Mesendoderm (in vitro differentiated cells): ENCODE measurements at regions not wholly inside any gene's neighbourhood (a gene's known extent, or its start where the extent isn't known, plus 50 kb on each side); places are given as distances from the start of the nearest gene placed in this dataset.

Experiments used
- DNase-seq: peaks from one replicate; pipeline ENCODE4 v3.0.0; 2013
- H2AK5ac ChIP-seq: 2 replicates; pipeline ENCODE4 v1.6.1; 2013; ENCODE audit warnings: low read length, inconsistent platforms
- H2BK120ac ChIP-seq: 2 replicates; pipeline ENCODE4 v1.6.1; 2013; ENCODE audit warnings: low read depth, mild to moderate bottlenecking, low read length, moderate library complexity, mixed read lengths
- H2BK15ac ChIP-seq: replicated peaks from 2 replicates; pipeline ENCODE4 v1.6.1; 2013; ENCODE audit warnings: low read depth, mild to moderate bottlenecking, moderate library complexity
- H2BK5ac ChIP-seq: 2 replicates; pipeline ENCODE4 v1.6.1; 2013; ENCODE audit warnings: low read length, inconsistent platforms
- H3K18ac ChIP-seq: 2 replicates; pipeline ENCODE4 v1.6.1; 2013; ENCODE audit warnings: mild to moderate bottlenecking, low read length, mixed read lengths
- H3K23ac ChIP-seq: one replicate; pipeline ENCODE4 v1.6.1; 2013; ENCODE audit warnings: low read length
- H3K27ac ChIP-seq: 2 replicates; pipeline ENCODE4 v1.5.1; 2013; ENCODE audit warnings: low read depth, mild to moderate bottlenecking, inconsistent platforms, low read length, moderate library complexity
- H3K27me3 ChIP-seq: 2 replicates; pipeline ENCODE4 v1.6.1; 2013; ENCODE audit warnings: low read length, control low read depth, mild to moderate bottlenecking, inconsistent platforms; ENCODE audit not compliant: insufficient read depth, poor library complexity
- H3K36me3 ChIP-seq: 2 replicates; pipeline ENCODE4 v1.6.1; 2013; ENCODE audit warnings: low read length, inconsistent platforms; ENCODE audit not compliant: control insufficient read depth, insufficient read depth
- H3K4ac ChIP-seq: one replicate; pipeline ENCODE4 v1.6.1; 2013; ENCODE audit warnings: low read depth, mild to moderate bottlenecking, low read length, moderate library complexity
- H3K4me1 ChIP-seq: 2 replicates; pipeline ENCODE4 v1.6.1; 2013; ENCODE audit warnings: low read depth, low read length, inconsistent platforms; ENCODE audit not compliant: control insufficient read depth
- H3K4me2 ChIP-seq: 2 replicates; pipeline ENCODE4 v1.6.1; 2013; ENCODE audit warnings: low read length
- H3K4me3 ChIP-seq: 2 replicates; pipeline ENCODE4 v1.5.1; 2013; ENCODE audit warnings: mild to moderate bottlenecking, low read length
- H3K56ac ChIP-seq: one replicate; pipeline ENCODE4 v1.6.1; 2013; ENCODE audit warnings: low read length
- H3K79me1 ChIP-seq: 2 replicates; pipeline ENCODE4 v1.6.1; 2013; ENCODE audit warnings: low read length, inconsistent platforms
- H3K79me2 ChIP-seq: 2 replicates; pipeline ENCODE4 v1.6.1; 2013; ENCODE audit warnings: mild to moderate bottlenecking, low read length; ENCODE audit not compliant: control insufficient read depth, insufficient read depth
- H3K9ac ChIP-seq: 2 replicates; pipeline ENCODE4 v1.6.1; 2013; ENCODE audit warnings: low read length, inconsistent platforms
- H4K5ac ChIP-seq: one replicate; pipeline ENCODE4 v1.6.1; 2013; ENCODE audit warnings: low read length
- H4K8ac ChIP-seq: one replicate; pipeline ENCODE4 v1.6.1; 2013; ENCODE audit warnings: low read depth, mild to moderate bottlenecking, control low read depth, low read length, moderate library complexity
- WGBS: extraction: QIAGEN DNeasy Blood & Tissue Kit; methylation state at CpG from one replicate; pipeline ENCODE4 v1.1.7; 2013; ENCODE audit warnings: low lambda C conversion rate, missing lambda C conversion rate; ENCODE audit not compliant: insufficient coverage; ENCODE audit errors: extremely low coverage; 5-methylcytosine and 5-hydroxymethylcytosine counted together

- H4K5ac ChIP-seq = no peak overlapping the region
- no CpG with 5 or more reads among the region's 1 CpG for WGBS
These were observed 92.6 kb downstream of the OAT start for GRCh38 chr10:124325998-124326636.

GRCh38 chr10:124325633-124325914 is 93.1 kb downstream of the OAT start:
- WGBS = no CpG with 5 or more reads among the region's 3 CpGs
- H3K4me1 ChIP-seq = no peaks in the 10 kb centered on the region
- no peak overlapping the region for H4K8ac ChIP-seq
- no peak overlapping the region for H3K9ac ChIP-seq
- no peak overlapping the region for H3K4me2 ChIP-seq
- H3K79me2 ChIP-seq = no peaks in the 10 kb centered on the region
- no peak overlapping the region for H2AK5ac ChIP-seq
- DNase-seq = no peak
- no peak overlapping the region for H3K18ac ChIP-seq
- no peak overlapping the region for H4K5ac ChIP-seq
- H3K27ac ChIP-seq = no peak overlapping the region
- H2BK120ac ChIP-seq = no peak overlapping the region
- H3K27me3 ChIP-seq = no peaks in the 10 kb centered on the region
- no peak overlapping the region for H3K4me3 ChIP-seq
- H2BK5ac ChIP-seq = no peak overlapping the region
- H3K56ac ChIP-seq = no peak overlapping the region
- no peaks in the 10 kb centered on the region for H3K36me3 ChIP-seq
- no peak overlapping the region for H3K23ac ChIP-seq
- H3K4ac ChIP-seq = no peak overlapping the region
- H3K79me1 ChIP-seq = no peaks in the 10 kb centered on the region
- H2BK15ac ChIP-seq = no peak overlapping the region

More at GRCh38 chr10:124325998-124326636, 92.6 kb downstream of the OAT start:
- no peak overlapping the region for H3K9ac ChIP-seq
- H3K4ac ChIP-seq = no peak overlapping the region
- H3K56ac ChIP-seq = no peak overlapping the region
- no peaks in the 10 kb centered on the region for H3K4me1 ChIP-seq
- H3K79me2 ChIP-seq = no peaks in the 10 kb centered on the region
- no peak overlapping the region for H2BK5ac ChIP-seq
- H3K27me3 ChIP-seq = no peaks in the 10 kb centered on the region
- DNase-seq = no peak
- no peak overlapping the region for H4K8ac ChIP-seq
- H3K27ac ChIP-seq = no peak overlapping the region
- no peak overlapping the region for H2BK120ac ChIP-seq
- H3K4me2 ChIP-seq = no peak overlapping the region
- H3K23ac ChIP-seq = no peak overlapping the region
- H3K36me3 ChIP-seq = no peaks in the 10 kb centered on the region
- no peak overlapping the region for H2AK5ac ChIP-seq
- H2BK15ac ChIP-seq = no peak overlapping the region
- no peaks in the 10 kb centered on the region for H3K79me1 ChIP-seq
- no peak overlapping the region for H3K18ac ChIP-seq
- no peak overlapping the region for H3K4me3 ChIP-seq

- H2AK5ac ChIP-seq = no peak overlapping the region
- no peak overlapping the region for H3K4me3 ChIP-seq
- no CpG with 5 or more reads among the region's 19 CpGs for WGBS
- H3K36me3 ChIP-seq = no peaks in the 10 kb centered on the region
- no peaks in the 10 kb centered on the region for H3K79me1 ChIP-seq
- DNase-seq = no peak
- H3K4me2 ChIP-seq = no peak overlapping the region
- no peak overlapping the region for H3K4ac ChIP-seq
- no peaks in the 10 kb centered on the region for H3K27me3 ChIP-seq
- H4K5ac ChIP-seq = no peak overlapping the region
- H4K8ac ChIP-seq = no peak overlapping the region
- no peak overlapping the region for H3K9ac ChIP-seq
- H3K4me1 ChIP-seq = no peaks in the 10 kb centered on the region
- no peak overlapping the region for H3K27ac ChIP-seq
- no peak overlapping the region for H3K23ac ChIP-seq
- H2BK120ac ChIP-seq = no peak overlapping the region
- no peaks in the 10 kb centered on the region for H3K79me2 ChIP-seq
- H2BK15ac ChIP-seq = no peak overlapping the region
- H3K18ac ChIP-seq = no peak overlapping the region
- no peak overlapping the region for H3K56ac ChIP-seq
- H2BK5ac ChIP-seq = no peak overlapping the region
These were observed 93.7 kb downstream of the OAT start for GRCh38 chr10:124324856-124325632.

- H3K9ac ChIP-seq = no peak overlapping the region
- DNase-seq = no peak
- H4K8ac ChIP-seq = no peak overlapping the region
These were observed 94.3 kb downstream of the OAT start for GRCh38 chr10:124324451-124324850.

GRCh38 chr10:124323806-124324205 is 94.9 kb downstream of the OAT start:
- H3K4me2 ChIP-seq = no peak overlapping the region
- no peak overlapping the region for H2AK5ac ChIP-seq
- no peak overlapping the region for H3K56ac ChIP-seq
- no peak overlapping the region for H4K8ac ChIP-seq
- no peaks in the 10 kb centered on the region for H3K79me2 ChIP-seq
- H3K4ac ChIP-seq = no peak overlapping the region
- H2BK15ac ChIP-seq = no peak overlapping the region
- WGBS = no CpG with 5 or more reads among the region's 5 CpGs
- no peak overlapping the region for H3K18ac ChIP-seq
- H3K4me1 ChIP-seq = no peaks in the 10 kb centered on the region
- no peak overlapping the region for H3K9ac ChIP-seq
- no peak overlapping the region for H3K23ac ChIP-seq
- no peaks in the 10 kb centered on the region for H3K79me1 ChIP-seq
- H4K5ac ChIP-seq = no peak overlapping the region
- H3K27ac ChIP-seq = no peak overlapping the region
- DNase-seq = no peak
- no peak overlapping the region for H2BK120ac ChIP-seq
- H3K36me3 ChIP-seq = no peaks in the 10 kb centered on the region
- no peak overlapping the region for H2BK5ac ChIP-seq
- H3K27me3 ChIP-seq = no peaks in the 10 kb centered on the region
- no peak overlapping the region for H3K4me3 ChIP-seq

More at GRCh38 chr10:124324451-124324850, 94.3 kb downstream of the OAT start:
- no CpG with 5 or more reads among the region's 6 CpGs for WGBS
- Histone ChIP-seq H2AK5ac (no peak overlapping the region), H2BK15ac (no peak overlapping the region), H3K4me2 (no peak overlapping the region), H3K27me3 (no peaks in the 10 kb centered on the region), H3K36me3 (no peaks in the 10 kb centered on the region), H3K56ac (no peak overlapping the region), H3K4ac (no peak overlapping the region), H3K27ac (no peak overlapping the region), H3K79me1 (no peaks in the 10 kb centered on the region), H3K18ac (no peak overlapping the region), H3K4me3 (no peak overlapping the region), H2BK5ac (no peak overlapping the region), H3K79me2 (no peaks in the 10 kb centered on the region), H4K5ac (no peak overlapping the region), H3K23ac (peak overlapping the region; percentile 80), H3K4me1 (no peaks in the 10 kb centered on the region), H2BK120ac (no peak overlapping the region)
